ENCODE measurements at regions not wholly inside any gene's neighbourhood (a gene's known extent, or its start where the extent isn't known, plus 50 kb on each side); places are given as distances from the start of the nearest gene placed in this dataset.

GRCh38 chr2:120638450-120638849, 97.2 kb upstream of the GLI2 start:
- TF ChIP-seq ZNF609 (CRISPR knock-in tag; IDR thresholded peaks at IDR 0.05; ENCODE audit: borderline replicate concordance) (no peak), RFX1 (IDR thresholded peaks at IDR 0.05) (no peak), ZNF761 (CRISPR knock-in tag; conservative IDR thresholded peaks at IDR 0.05) (no peak), POLR2A (IDR thresholded peaks at IDR 0.05; ENCODE audit: insufficient read depth in 1 of 2, low read depth in 2 of 2, low read length in 2 of 2) (no peak)
